ENCODE measurements at regions not wholly inside any gene's neighbourhood (a gene's known extent, or its start where the extent isn't known, plus 50 kb on each side); places are given as distances from the start of the nearest gene placed in this dataset.

DNA sequence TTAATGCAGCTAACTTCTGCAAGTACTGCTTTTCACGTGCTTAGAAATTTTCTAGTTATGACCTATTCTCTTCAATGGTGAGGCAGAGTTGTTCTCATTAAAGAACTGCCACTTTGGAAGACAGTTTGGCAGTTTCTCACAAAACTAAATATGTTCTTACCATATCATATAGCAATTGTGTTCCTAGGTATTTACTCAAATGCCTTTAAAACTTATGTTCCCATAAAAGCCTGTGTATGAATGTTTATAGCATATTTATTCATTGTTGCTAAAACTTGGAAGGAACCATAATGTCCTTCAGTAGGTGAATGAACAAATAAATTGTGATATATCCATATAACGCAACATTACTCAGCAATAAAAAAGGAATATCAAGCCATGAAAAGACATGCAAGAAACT lies 555.1 kb upstream of the POT1 start:
- TF ChIP-seq, protein P1, sequence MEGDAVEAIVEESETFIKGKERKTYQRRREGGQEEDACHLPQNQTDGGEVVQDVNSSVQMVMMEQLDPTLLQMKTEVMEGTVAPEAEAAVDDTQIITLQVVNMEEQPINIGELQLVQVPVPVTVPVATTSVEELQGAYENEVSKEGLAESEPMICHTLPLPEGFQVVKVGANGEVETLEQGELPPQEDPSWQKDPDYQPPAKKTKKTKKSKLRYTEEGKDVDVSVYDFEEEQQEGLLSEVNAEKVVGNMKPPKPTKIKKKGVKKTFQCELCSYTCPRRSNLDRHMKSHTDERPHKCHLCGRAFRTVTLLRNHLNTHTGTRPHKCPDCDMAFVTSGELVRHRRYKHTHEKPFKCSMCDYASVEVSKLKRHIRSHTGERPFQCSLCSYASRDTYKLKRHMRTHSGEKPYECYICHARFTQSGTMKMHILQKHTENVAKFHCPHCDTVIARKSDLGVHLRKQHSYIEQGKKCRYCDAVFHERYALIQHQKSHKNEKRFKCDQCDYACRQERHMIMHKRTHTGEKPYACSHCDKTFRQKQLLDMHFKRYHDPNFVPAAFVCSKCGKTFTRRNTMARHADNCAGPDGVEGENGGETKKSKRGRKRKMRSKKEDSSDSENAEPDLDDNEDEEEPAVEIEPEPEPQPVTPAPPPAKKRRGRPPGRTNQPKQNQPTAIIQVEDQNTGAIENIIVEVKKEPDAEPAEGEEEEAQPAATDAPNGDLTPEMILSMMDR (IDR thresholded peaks at IDR 0.05; ENCODE audit: extremely low read depth, insufficient read depth, missing control alignments): no peak
- in situ Hi-C loops (cut with MboI; ENCODE audit: low pct_unique_long_range_greater_than_20kb, low sequenced_read_pairs, unreplicated experiment): no loop called here
- DNase-seq (ENCODE audit: low spot score): no peak

GRCh38 chr7:125481323-125481722 lies 551.7 kb upstream of the POT1 start:
- in situ Hi-C loops (cut with MboI; ENCODE audit: low pct_unique_long_range_greater_than_20kb, low sequenced_read_pairs, unreplicated experiment): no loop called here
- DNase-seq (ENCODE audit: low spot score): no peak
- TF ChIP-seq, protein P1 (IDR thresholded peaks at IDR 0.05; ENCODE audit: extremely low read depth, insufficient read depth, missing control alignments): no peak

DNA sequence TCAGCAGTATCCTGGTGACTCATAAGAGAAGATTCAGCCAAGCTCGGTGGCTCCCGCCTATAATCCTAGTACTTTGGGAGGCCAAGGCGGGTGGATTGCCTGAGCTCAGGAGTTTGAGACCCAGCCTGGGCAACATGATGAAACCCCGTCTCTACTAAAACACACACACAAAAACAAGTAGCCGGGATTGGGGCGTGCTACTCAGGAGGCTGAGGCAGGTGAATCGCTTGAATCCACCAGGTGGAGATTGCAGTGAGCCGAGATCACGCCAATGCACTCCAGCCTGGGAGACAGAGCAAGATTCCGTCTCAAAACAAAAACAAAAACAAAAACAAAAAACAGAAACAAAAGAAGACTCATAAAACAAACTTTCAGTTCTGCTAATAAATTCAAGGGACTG lies 551.1 kb upstream of the POT1 start:
- DNase-seq (ENCODE audit: low spot score): no peak
- TF ChIP-seq, protein P1 (IDR thresholded peaks at IDR 0.05; ENCODE audit: extremely low read depth, insufficient read depth, missing control alignments): no peak
- in situ Hi-C loops (cut with MboI; ENCODE audit: low pct_unique_long_range_greater_than_20kb, low sequenced_read_pairs, unreplicated experiment): no loop called here

GRCh38 chr7:125468855-125469174 lies 539.2 kb upstream of the POT1 start:
- in situ Hi-C loops (cut with MboI; ENCODE audit: low pct_unique_long_range_greater_than_20kb, low sequenced_read_pairs, unreplicated experiment): no loop called here
- TF ChIP-seq, protein P1 (IDR thresholded peaks at IDR 0.05; ENCODE audit: extremely low read depth, insufficient read depth, missing control alignments): no peak
- no peak for DNase-seq (ENCODE audit: low spot score)

GRCh38 chr7:125467996-125468854 lies 538.6 kb upstream of the POT1 start:
- DNase-seq (ENCODE audit: low spot score): no peak
- TF ChIP-seq, protein P1 (IDR thresholded peaks at IDR 0.05; ENCODE audit: extremely low read depth, insufficient read depth, missing control alignments): no peak
- in situ Hi-C loops (cut with MboI; ENCODE audit: low pct_unique_long_range_greater_than_20kb, low sequenced_read_pairs, unreplicated experiment): no loop called here

DNA sequence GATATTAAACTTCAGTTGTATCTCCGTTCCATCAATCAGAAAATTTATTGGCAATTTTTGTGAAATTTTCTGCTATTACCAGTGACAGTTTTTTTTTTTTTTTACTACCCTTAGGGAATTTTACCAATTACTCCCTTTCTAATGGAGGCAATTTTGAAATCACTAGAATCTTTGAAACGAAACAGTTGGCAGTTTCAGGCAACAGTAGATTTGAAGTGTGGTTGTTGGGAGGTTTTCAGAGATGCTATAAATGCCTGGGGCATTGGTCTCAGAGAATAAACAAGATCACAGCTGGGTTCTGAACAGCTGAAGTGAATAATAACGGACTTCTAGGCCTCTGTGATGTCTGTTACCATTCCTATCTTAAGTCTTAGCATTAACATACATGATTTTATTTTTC lies 535.9 kb upstream of the POT1 start:
- no peak for DNase-seq (ENCODE audit: low spot score)
- TF ChIP-seq, protein P1 (IDR thresholded peaks at IDR 0.05; ENCODE audit: extremely low read depth, insufficient read depth, missing control alignments): no peak
- in situ Hi-C loops (cut with MboI; ENCODE audit: low pct_unique_long_range_greater_than_20kb, low sequenced_read_pairs, unreplicated experiment): no loop called here
